Uterus (tissue), 2 donors: ENCODE measurements at regions not wholly inside any gene's neighbourhood (a gene's known extent, or its start where the extent isn't known, plus 50 kb on each side); places are given as distances from the start of the nearest gene placed in this dataset.

Experiments used
- POLR2A ChIP-seq, 2 donors: fragments of 450-650 bp; IDR thresholded peaks; one replicate each; pipeline ENCODE4 v1.6.1; 2016; ENCODE audit warnings: antibody characterized with exemption in 2 of 2, mild to moderate bottlenecking in 1 of 2, moderate library complexity in 1 of 2
- TF ChIP-seq, protein P1 (sequence below), 4 experiments: fragments of 200-600 bp in 2 of 4; fragments of 450-650 bp in 2 of 4; sonication (generic) in 2 of 4; IDR thresholded peaks; one replicate each; pipeline ENCODE4 v1.5.1; 2016 to 2019; ENCODE audit warnings: antibody characterized with exemption in 4 of 4, mild to moderate bottlenecking in 2 of 4, moderate library complexity in 1 of 4

- TF ChIP-seq POLR2A (IDR thresholded peaks at IDR 0.05) = no peak
- TF ChIP-seq, protein P1, sequence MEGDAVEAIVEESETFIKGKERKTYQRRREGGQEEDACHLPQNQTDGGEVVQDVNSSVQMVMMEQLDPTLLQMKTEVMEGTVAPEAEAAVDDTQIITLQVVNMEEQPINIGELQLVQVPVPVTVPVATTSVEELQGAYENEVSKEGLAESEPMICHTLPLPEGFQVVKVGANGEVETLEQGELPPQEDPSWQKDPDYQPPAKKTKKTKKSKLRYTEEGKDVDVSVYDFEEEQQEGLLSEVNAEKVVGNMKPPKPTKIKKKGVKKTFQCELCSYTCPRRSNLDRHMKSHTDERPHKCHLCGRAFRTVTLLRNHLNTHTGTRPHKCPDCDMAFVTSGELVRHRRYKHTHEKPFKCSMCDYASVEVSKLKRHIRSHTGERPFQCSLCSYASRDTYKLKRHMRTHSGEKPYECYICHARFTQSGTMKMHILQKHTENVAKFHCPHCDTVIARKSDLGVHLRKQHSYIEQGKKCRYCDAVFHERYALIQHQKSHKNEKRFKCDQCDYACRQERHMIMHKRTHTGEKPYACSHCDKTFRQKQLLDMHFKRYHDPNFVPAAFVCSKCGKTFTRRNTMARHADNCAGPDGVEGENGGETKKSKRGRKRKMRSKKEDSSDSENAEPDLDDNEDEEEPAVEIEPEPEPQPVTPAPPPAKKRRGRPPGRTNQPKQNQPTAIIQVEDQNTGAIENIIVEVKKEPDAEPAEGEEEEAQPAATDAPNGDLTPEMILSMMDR (IDR thresholded peaks at IDR 0.05) = no peak
Observed at GRCh38 chr9:70477146-70477745, 62.8 kb upstream of the KLF9 start.
